ENCODE measurements at regions not wholly inside any gene's neighbourhood (a gene's known extent, or its start where the extent isn't known, plus 50 kb on each side); places are given as distances from the start of the nearest gene placed in this dataset.

- Histone ChIP-seq H3K4me1 (no peaks in the 10 kb centered on the region; the same call in 1 of the 2 replicates), H3K27me3 (no peaks in the 10 kb centered on the region), H3K36me3 (no peaks in the 10 kb centered on the region), H3K9me3 (no peaks in the 10 kb centered on the region), H3K4me3 (ENCODE audit: low read depth, low read length) (no peak overlapping the region)
- TF ChIP-seq CTCF (IDR thresholded peaks at IDR 0.05; ENCODE audit: low read depth, low read length) = no peak
- no peak for DNase-seq
These were observed 1000.9 kb downstream of the CDH18 start for GRCh38 chr5:18987101-18987500.

- no peak for TF ChIP-seq CTCF (IDR thresholded peaks at IDR 0.05; ENCODE audit: low read depth, low read length)
- no peak overlapping the region for H3K4me3 ChIP-seq (ENCODE audit: low read depth, low read length)
- H3K36me3 ChIP-seq = no peaks in the 10 kb centered on the region
- H3K9me3 ChIP-seq = no peaks in the 10 kb centered on the region
- no peaks in the 10 kb centered on the region; the same call in 1 of the 2 replicates for H3K4me1 ChIP-seq
- DNase-seq = no peak
- no peaks in the 10 kb centered on the region for H3K27me3 ChIP-seq
These were observed 997.1 kb downstream of the CDH18 start for GRCh38 chr5:18990852-18991251.

GRCh38 chr5:18992264-18992663, 995.7 kb downstream of the CDH18 start:
- H3K36me3 ChIP-seq = no peaks in the 10 kb centered on the region
- no peaks in the 10 kb centered on the region for H3K27me3 ChIP-seq
- H3K4me3 ChIP-seq (ENCODE audit: low read depth, low read length) = no peak overlapping the region
- no peak for DNase-seq
- H3K4me1 ChIP-seq = no peaks in the 10 kb centered on the region; the same call in 1 of the 2 replicates
- no peaks in the 10 kb centered on the region for H3K9me3 ChIP-seq
- TF ChIP-seq CTCF (IDR thresholded peaks at IDR 0.05; ENCODE audit: low read depth, low read length) = no peak

- no peak for DNase-seq
- Histone ChIP-seq H3K36me3 (no peaks in the 10 kb centered on the region), H3K9me3 (no peaks in the 10 kb centered on the region), H3K4me3 (ENCODE audit: low read depth, low read length) (no peak overlapping the region), H3K4me1 (no peaks in the 10 kb centered on the region), H3K27me3 (no peaks in the 10 kb centered on the region)
- TF ChIP-seq CTCF (IDR thresholded peaks at IDR 0.05; ENCODE audit: low read depth, low read length) = no peak
These were observed 988.5 kb downstream of the CDH18 start for GRCh38 chr5:18999478-18999877.

- H3K36me3 ChIP-seq = no peaks in the 10 kb centered on the region
- H3K4me1 ChIP-seq = no peaks in the 10 kb centered on the region
These were observed 986.9 kb downstream of the CDH18 start for GRCh38 chr5:19001054-19001453.

GRCh38 chr5:19001539-19001938, 986.5 kb downstream of the CDH18 start:
- no peak overlapping the region for H3K4me3 ChIP-seq (ENCODE audit: low read depth, low read length)
- H3K36me3 ChIP-seq = no peaks in the 10 kb centered on the region
- TF ChIP-seq CTCF (IDR thresholded peaks at IDR 0.05; ENCODE audit: low read depth, low read length) = no peak
- H3K9me3 ChIP-seq = no peaks in the 10 kb centered on the region
- H3K27me3 ChIP-seq = no peaks in the 10 kb centered on the region
- DNase-seq = no peak
- no peaks in the 10 kb centered on the region for H3K4me1 ChIP-seq

More at GRCh38 chr5:19001054-19001453, 986.9 kb downstream of the CDH18 start:
- H3K4me3 ChIP-seq (ENCODE audit: low read depth, low read length) = no peak overlapping the region
- TF ChIP-seq CTCF (IDR thresholded peaks at IDR 0.05; ENCODE audit: low read depth, low read length) = no peak
- H3K27me3 ChIP-seq = no peaks in the 10 kb centered on the region
- DNase-seq = no peak
- H3K9me3 ChIP-seq = no peaks in the 10 kb centered on the region
